Osteocyte (in vitro differentiated cells): ENCODE measurements at regions not wholly inside any gene's neighbourhood (a gene's known extent, or its start where the extent isn't known, plus 50 kb on each side); places are given as distances from the start of the nearest gene placed in this dataset.

ENCODE experiments used
- DNase-seq: peaks from one replicate; pipeline ENCODE4 v3.0.0; 2021; ENCODE audit warnings: mixed read lengths; ENCODE audit not compliant: unreplicated experiment; ENCODE audit errors: extremely low spot score
- H3K27ac Mint-ChIP-seq: one replicate; pipeline ENCODE4 v1.8.0; 2021; ENCODE audit warnings: mild to moderate bottlenecking, mixed read lengths; ENCODE audit not compliant: unreplicated experiment
- H3K27me3 Mint-ChIP-seq: one replicate; pipeline ENCODE4 v1.8.0; 2021; ENCODE audit warnings: mixed read lengths; ENCODE audit not compliant: unreplicated experiment
- H3K36me3 Mint-ChIP-seq: one replicate; pipeline ENCODE4 v1.8.0; 2021; ENCODE audit warnings: mixed read lengths; ENCODE audit not compliant: unreplicated experiment
- H3K4me1 Mint-ChIP-seq: one replicate; pipeline ENCODE4 v1.8.0; 2021; ENCODE audit warnings: mixed read lengths; ENCODE audit not compliant: unreplicated experiment
- H3K4me3 Mint-ChIP-seq: one replicate; pipeline ENCODE4 v1.8.0; 2021; ENCODE audit warnings: mild to moderate bottlenecking, moderate library complexity, mixed read lengths; ENCODE audit not compliant: unreplicated experiment
- H3K9me3 Mint-ChIP-seq: one replicate; pipeline ENCODE4 v1.8.0; 2021; ENCODE audit warnings: mixed read lengths; ENCODE audit not compliant: unreplicated experiment
- CTCF ChIP-seq: fragments of 200-600 bp; sonication (generic); IDR thresholded peaks from 2 replicates; pipeline ENCODE4 v1.5.0; 2021; ENCODE audit warnings: antibody characterized with exemption, mild to moderate bottlenecking, moderate library complexity

GRCh38 chr5:57346328-57346727, 136.3 kb downstream of the ACTBL2 start:
- no peak overlapping the region for H3K4me3 Mint-ChIP-seq
- H3K27me3 Mint-ChIP-seq, result peaks cover 8% of the 10 kb centered on the region
- H3K4me1 Mint-ChIP-seq, result no peaks in the 10 kb centered on the region
- no peak for TF ChIP-seq CTCF
- DNase-seq, result no peak
- H3K27ac Mint-ChIP-seq, result no peak overlapping the region
- H3K36me3 Mint-ChIP-seq, result no peaks in the 10 kb centered on the region
- H3K9me3 Mint-ChIP-seq, result no peaks in the 10 kb centered on the region

- H3K36me3 Mint-ChIP-seq, result no peaks in the 10 kb centered on the region
- no peak overlapping the region for H3K27ac Mint-ChIP-seq
- H3K4me3 Mint-ChIP-seq, result no peak overlapping the region
- H3K4me1 Mint-ChIP-seq, result peaks cover 3% of the 10 kb centered on the region
- no peak for TF ChIP-seq CTCF
- no peak for DNase-seq
- H3K9me3 Mint-ChIP-seq, result no peaks in the 10 kb centered on the region
- no peaks in the 10 kb centered on the region for H3K27me3 Mint-ChIP-seq
Measured at GRCh38 chr5:57341380-57341979, 141.1 kb downstream of the ACTBL2 start.

- no peaks in the 10 kb centered on the region for H3K36me3 Mint-ChIP-seq
- no peaks in the 10 kb centered on the region for H3K9me3 Mint-ChIP-seq
- H3K4me3 Mint-ChIP-seq, result no peak overlapping the region
- no peak for TF ChIP-seq CTCF
- no peaks in the 10 kb centered on the region for H3K27me3 Mint-ChIP-seq
- no peak overlapping the region for H3K27ac Mint-ChIP-seq
- H3K4me1 Mint-ChIP-seq, result peaks cover 7% of the 10 kb centered on the region
- no peak for DNase-seq
Measured at GRCh38 chr5:57340681-57341080, 141.9 kb downstream of the ACTBL2 start.

- Mint-ChIP-seq H3K9me3 (no peaks in the 10 kb centered on the region), H3K27ac (no peak overlapping the region), H3K36me3 (no peaks in the 10 kb centered on the region), H3K4me1 (peaks cover 9% of the 10 kb centered on the region), H3K4me3 (no peak overlapping the region), H3K27me3 (no peaks in the 10 kb centered on the region)
- TF ChIP-seq CTCF, result no peak
- no peak for DNase-seq
Measured at GRCh38 chr5:57339521-57339920, 143.1 kb downstream of the ACTBL2 start.

GRCh38 chr5:57338868-57339340, 143.7 kb downstream of the ACTBL2 start:
- Mint-ChIP-seq H3K27me3 (no peaks in the 10 kb centered on the region), H3K27ac (no peak overlapping the region), H3K4me3 (no peak overlapping the region), H3K36me3 (no peaks in the 10 kb centered on the region), H3K4me1 (peaks cover 9% of the 10 kb centered on the region), H3K9me3 (no peaks in the 10 kb centered on the region)
- TF ChIP-seq CTCF, result no peak
- DNase-seq, result no peak
